OCI-LY1 (cell line): ENCODE measurements at regions not wholly inside any gene's neighbourhood (a gene's known extent, or its start where the extent isn't known, plus 50 kb on each side); places are given as distances from the start of the nearest gene placed in this dataset.

Experiments used
- H2AFZ ChIP-seq: fragments of 200-600 bp; sonication (generic), shearing (Covaris generic); 2 replicates; pipeline ENCODE4 v1.6.0; 2014; ENCODE audit warnings: antibody characterized with exemption, mild to moderate bottlenecking, low read length
- H3F3A ChIP-seq: fragments of 200-600 bp; sonication (generic), shearing (Covaris generic); 2 replicates; pipeline ENCODE4 v1.6.0; 2014; ENCODE audit warnings: mild to moderate bottlenecking, antibody characterized with exemption, low read length, moderate library complexity; ENCODE audit not compliant: insufficient read depth
- H3K27ac ChIP-seq: fragments of 200-600 bp; sonication (generic); 2 replicates; pipeline ENCODE4 v1.5.1; 2014; ENCODE audit warnings: low read length, mixed run types, mild to moderate bottlenecking, low read depth; ENCODE audit not compliant: poor library complexity, severe bottlenecking
- H3K27me3 ChIP-seq: fragments of 200-600 bp; sonication (generic); 2 replicates; pipeline ENCODE4 v1.6.0; 2014; ENCODE audit warnings: antibody characterized with exemption, mild to moderate bottlenecking, low read length, moderate library complexity; ENCODE audit not compliant: insufficient read depth
- H3K36me3 ChIP-seq: fragments of 200-600 bp; sonication (generic); 2 replicates; pipeline ENCODE4 v1.6.1; 2014; ENCODE audit warnings: mild to moderate bottlenecking, antibody characterized with exemption, low read length, moderate library complexity, mixed read lengths; ENCODE audit not compliant: insufficient read depth
- H3K4me1 ChIP-seq: fragments of 200-600 bp; sonication (generic); 2 replicates; pipeline ENCODE4 v1.5.1; 2014; ENCODE audit warnings: mild to moderate bottlenecking, low read length, moderate library complexity; ENCODE audit not compliant: insufficient read depth, severe bottlenecking
- H3K4me2 ChIP-seq: fragments of 200-600 bp; sonication (generic), shearing (Covaris generic); 2 replicates; pipeline ENCODE4 v1.6.1; 2014; ENCODE audit warnings: low read length
- H3K4me3 ChIP-seq: fragments of 200-600 bp; sonication (generic); 2 replicates; pipeline ENCODE4 v1.5.1; 2014; ENCODE audit warnings: low read length, low read depth, mild to moderate bottlenecking, mixed read lengths; ENCODE audit not compliant: poor library complexity, severe bottlenecking
- H3K79me2 ChIP-seq: fragments of 200-600 bp; shearing (Covaris generic); 2 replicates; pipeline ENCODE4 v1.6.1; 2016; ENCODE audit warnings: mixed run types, low read length, mixed read lengths; ENCODE audit not compliant: insufficient read depth
- H3K9ac ChIP-seq: fragments of 200-600 bp; sonication (generic), shearing (Covaris generic); 2 replicates; pipeline ENCODE4 v1.6.1; 2014; ENCODE audit warnings: mild to moderate bottlenecking, low read length, mixed read lengths
- H3K9me2 ChIP-seq: fragments of 200-600 bp; sonication (generic), shearing (Covaris generic); 2 replicates; pipeline ENCODE4 v1.6.1; 2014; ENCODE audit warnings: low read depth, mild to moderate bottlenecking, low read length, mixed read lengths
- H3K9me3 ChIP-seq: fragments of 200-600 bp; shearing (Covaris generic); 2 replicates; pipeline ENCODE4 v1.6.1; 2014; ENCODE audit warnings: low read length, mixed read lengths
- H4K20me1 ChIP-seq: fragments of 200-600 bp; sonication (generic), shearing (Covaris generic); 2 replicates; pipeline ENCODE4 v1.6.0; 2016; ENCODE audit warnings: mild to moderate bottlenecking, low read length; ENCODE audit not compliant: insufficient read depth
- CTCF ChIP-seq: fragments of 200-600 bp; sonication (generic), shearing (Covaris generic); IDR thresholded peaks from 2 replicates; pipeline ENCODE4 v1.5.1; 2017; ENCODE audit warnings: mild to moderate bottlenecking, antibody characterized with exemption, low read length, moderate library complexity, mixed read lengths
- EZH2 ChIP-seq: fragments of 200-600 bp; sonication (generic), shearing (Covaris generic); IDR thresholded peaks from 2 replicates; pipeline ENCODE4 v1.8.0; 2017; ENCODE audit warnings: borderline replicate concordance, mixed run types, mild to moderate bottlenecking, antibody characterized with exemption, low read length, moderate library complexity, mixed read lengths

GRCh38 chr6:6518631-6519427 is 69.7 kb upstream of the LY86 start:
- no peaks in the 10 kb centered on the region for H3K9me2 ChIP-seq
- H3K4me3 ChIP-seq, result no peak overlapping the region
- H3K36me3 ChIP-seq, result no peaks in the 10 kb centered on the region
- H3K9me3 ChIP-seq, result no peaks in the 10 kb centered on the region
- H2AFZ ChIP-seq, result no peak overlapping the region
- TF ChIP-seq CTCF (no peak), EZH2 (no peak)
- H3K4me2 ChIP-seq, result no peak overlapping the region
- H3K27me3 ChIP-seq, result no peaks in the 10 kb centered on the region
- H3K27ac ChIP-seq, result no peak overlapping the region
- no peak overlapping the region for H3K9ac ChIP-seq
- no peaks in the 10 kb centered on the region for H3K79me2 ChIP-seq
- no peaks in the 10 kb centered on the region for H4K20me1 ChIP-seq
- H3F3A ChIP-seq, result no peaks in the 10 kb centered on the region
- H3K4me1 ChIP-seq, result no peaks in the 10 kb centered on the region

GRCh38 chr6:6521961-6522482 is 66.5 kb upstream of the LY86 start:
- Histone ChIP-seq H3K4me1 (no peaks in the 10 kb centered on the region), H3K27ac (no peak overlapping the region), H3K9ac (no peak overlapping the region), H3F3A (no peaks in the 10 kb centered on the region), H3K9me2 (no peaks in the 10 kb centered on the region), H3K4me2 (no peak overlapping the region), H3K79me2 (no peaks in the 10 kb centered on the region), H3K27me3 (no peaks in the 10 kb centered on the region), H3K4me3 (no peak overlapping the region), H2AFZ (no peak overlapping the region), H4K20me1 (no peaks in the 10 kb centered on the region), H3K36me3 (no peaks in the 10 kb centered on the region), H3K9me3 (no peaks in the 10 kb centered on the region)
- TF ChIP-seq CTCF (no peak), EZH2 (no peak)

DNA sequence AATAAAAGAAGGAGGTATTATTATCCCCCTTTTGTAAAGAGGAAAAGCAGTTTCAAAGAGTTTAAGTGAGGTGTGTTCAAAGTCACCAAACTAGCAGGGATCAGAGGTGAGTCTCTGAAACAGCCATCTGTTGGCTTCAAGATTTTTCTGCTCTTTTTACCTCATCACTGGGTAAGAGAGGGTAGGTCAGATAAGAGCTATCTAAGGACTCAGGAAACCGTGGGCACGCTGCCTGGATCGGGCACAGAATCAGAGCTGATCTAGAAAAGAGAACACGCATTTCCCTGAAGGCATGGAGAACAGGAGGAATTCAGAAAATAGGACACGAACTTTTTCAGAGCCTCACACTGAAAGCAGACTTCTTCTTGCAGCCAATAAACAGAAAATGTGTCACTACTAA is 65.8 kb upstream of the LY86 start:
- Histone ChIP-seq H3K27me3 (no peaks in the 10 kb centered on the region), H3K4me1 (no peaks in the 10 kb centered on the region), H3K9ac (no peak overlapping the region)

More for the DNA sequence above, 65.8 kb upstream of the LY86 start:
- no peaks in the 10 kb centered on the region for H4K20me1 ChIP-seq
- H3K4me3 ChIP-seq, result no peak overlapping the region
- no peak overlapping the region for H3K4me2 ChIP-seq
- H2AFZ ChIP-seq, result no peak overlapping the region
- H3K9me2 ChIP-seq, result no peaks in the 10 kb centered on the region
- no peaks in the 10 kb centered on the region for H3K79me2 ChIP-seq
- no peak overlapping the region for H3K27ac ChIP-seq
- no peaks in the 10 kb centered on the region for H3K36me3 ChIP-seq
- H3F3A ChIP-seq, result no peaks in the 10 kb centered on the region
- H3K9me3 ChIP-seq, result no peaks in the 10 kb centered on the region
- TF ChIP-seq CTCF (no peak), EZH2 (no peak)
